Motor neuron (in vitro differentiated cells): ENCODE measurements at regions not wholly inside any gene's neighbourhood (a gene's known extent, or its start where the extent isn't known, plus 50 kb on each side); places are given as distances from the start of the nearest gene placed in this dataset.

Experiments
- ATAC-seq, 8 experiments: fragments of 200-7000 bp; cut with Tn5 transposase; replicated peaks in 6 of 8; 2 replicates each; pipeline ENCODE4 v1.8.0; 2021; ENCODE audit warnings: mild to moderate bottlenecking in 8 of 8, moderate library complexity in 8 of 8
- H3K27ac ChIP-seq, 2 donors: fragments of 250-450 bp; sonication (Bioruptor Pico); 2 replicates each; pipeline ENCODE4 v1.9.0; 2021; ENCODE audit warnings: antibody characterized with exemption in 2 of 2, mild to moderate bottlenecking in 2 of 2, moderate library complexity in 1 of 2
- H3K4me1 ChIP-seq, 2 donors: fragments of 250-450 bp; sonication (Bioruptor Pico); replicated peaks in 1 of 2; 2 replicates each; pipeline ENCODE4 v1.6.1; 2021; ENCODE audit warnings: antibody characterized with exemption in 2 of 2, mild to moderate bottlenecking in 2 of 2, moderate library complexity in 1 of 2
- H3K4me3 ChIP-seq, 5 donors: fragments of 250-450 bp; sonication (Bioruptor Pico); 2 replicates each; pipeline ENCODE4 v1.9.0; 2021; ENCODE audit warnings: antibody characterized with exemption in 5 of 5, mild to moderate bottlenecking in 5 of 5, moderate library complexity in 4 of 5
- WGBS, 10 experiments: fragments of 450-650 bp; shearing (Covaris generic); methylation state at CpG; one replicate each; pipeline ENCODE4 v1.0.0; 2022; 5-methylcytosine and 5-hydroxymethylcytosine counted together
- in situ Hi-C, 9 experiments: fragments of 400-800 bp; cut with MboI; loops; one replicate each; pipeline ENCODE4 v1.15.0; 2021; ENCODE audit warnings: low sequenced_read_pairs in 9 of 9, low pct_unique_long_range_greater_than_20kb in 2 of 9; ENCODE audit not compliant: unreplicated experiment in 9 of 9

DNA sequence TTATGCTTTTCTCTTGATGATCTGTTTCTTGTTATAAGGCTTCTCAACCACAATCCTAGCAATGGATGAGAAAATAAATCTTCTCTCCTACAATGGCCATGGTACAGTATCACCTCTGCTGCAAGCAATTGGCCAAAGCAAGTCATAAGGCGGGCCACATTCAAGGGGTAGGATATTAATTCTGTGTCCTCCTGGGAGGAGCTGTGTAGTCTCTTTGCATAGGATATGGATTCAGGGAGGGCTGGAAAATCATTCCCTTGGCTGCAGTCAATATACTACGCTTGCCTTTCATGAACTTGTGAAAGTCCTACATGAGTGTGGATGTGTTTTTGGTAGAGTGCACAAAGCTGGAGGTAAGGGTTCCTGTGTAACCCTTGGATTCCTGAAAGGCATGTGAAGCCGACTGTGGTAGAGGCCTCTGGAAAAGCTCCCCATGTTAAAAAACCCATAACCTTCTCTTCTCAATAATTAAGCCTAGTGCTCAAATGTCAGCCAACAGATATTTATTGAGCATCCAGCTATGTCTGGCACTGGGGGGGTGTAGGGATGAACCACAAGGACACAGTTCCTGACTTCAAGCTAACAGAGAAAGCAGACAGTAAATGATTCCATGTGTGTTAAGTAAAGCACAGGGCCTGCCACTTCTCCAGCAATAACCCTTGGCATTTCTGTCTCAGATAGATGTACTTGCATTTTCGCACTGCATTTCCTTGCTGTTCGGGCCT lies 147.6 kb upstream of the HS3ST3A1 start:
- in situ Hi-C loops = no loop called here
- ATAC-seq = peak in 2 of 8 experiments; percentile 81 to 87
- WGBS, 10 experiments = 33 to 100% (median 81%) methylated on average over 1 to 5 of the region's 5 CpGs; no CpG with 5 or more reads in 2 of the 10 experiments
- Histone ChIP-seq H3K27ac (no peak overlapping the region), H3K4me1 (peaks cover 6 to 11% of the 10 kb centered on the region in 2 donors), H3K4me3 (no peak overlapping the region)

DNA sequence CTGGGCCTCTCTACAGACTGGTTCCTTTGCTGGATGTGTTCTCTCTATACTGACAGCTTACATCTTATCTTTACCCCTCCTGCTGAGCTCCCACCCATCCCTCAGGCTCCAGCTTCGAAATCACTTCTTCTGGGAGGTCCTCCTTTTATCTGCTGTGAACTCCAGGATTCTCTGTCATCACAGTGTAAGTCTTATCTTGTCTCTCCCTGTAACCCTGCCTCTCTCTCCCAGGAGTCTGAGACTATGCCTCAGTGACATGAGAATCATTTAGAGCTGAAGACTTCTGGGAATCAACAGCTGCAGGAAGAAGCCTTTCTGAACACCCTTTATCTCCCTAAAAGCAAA lies 148.1 kb upstream of the HS3ST3A1 start:
- WGBS, 10 experiments = 0 to 80% (median 20%) methylated on average over 1 of the region's 1 CpG; no CpG with 5 or more reads in 7 of the 10 experiments
- ATAC-seq = no peak
- Histone ChIP-seq H3K27ac (no peak overlapping the region), H3K4me1 (peaks cover 6 to 11% of the 10 kb centered on the region in 2 donors), H3K4me3 (no peak overlapping the region)
- in situ Hi-C loops = no loop called here

DNA sequence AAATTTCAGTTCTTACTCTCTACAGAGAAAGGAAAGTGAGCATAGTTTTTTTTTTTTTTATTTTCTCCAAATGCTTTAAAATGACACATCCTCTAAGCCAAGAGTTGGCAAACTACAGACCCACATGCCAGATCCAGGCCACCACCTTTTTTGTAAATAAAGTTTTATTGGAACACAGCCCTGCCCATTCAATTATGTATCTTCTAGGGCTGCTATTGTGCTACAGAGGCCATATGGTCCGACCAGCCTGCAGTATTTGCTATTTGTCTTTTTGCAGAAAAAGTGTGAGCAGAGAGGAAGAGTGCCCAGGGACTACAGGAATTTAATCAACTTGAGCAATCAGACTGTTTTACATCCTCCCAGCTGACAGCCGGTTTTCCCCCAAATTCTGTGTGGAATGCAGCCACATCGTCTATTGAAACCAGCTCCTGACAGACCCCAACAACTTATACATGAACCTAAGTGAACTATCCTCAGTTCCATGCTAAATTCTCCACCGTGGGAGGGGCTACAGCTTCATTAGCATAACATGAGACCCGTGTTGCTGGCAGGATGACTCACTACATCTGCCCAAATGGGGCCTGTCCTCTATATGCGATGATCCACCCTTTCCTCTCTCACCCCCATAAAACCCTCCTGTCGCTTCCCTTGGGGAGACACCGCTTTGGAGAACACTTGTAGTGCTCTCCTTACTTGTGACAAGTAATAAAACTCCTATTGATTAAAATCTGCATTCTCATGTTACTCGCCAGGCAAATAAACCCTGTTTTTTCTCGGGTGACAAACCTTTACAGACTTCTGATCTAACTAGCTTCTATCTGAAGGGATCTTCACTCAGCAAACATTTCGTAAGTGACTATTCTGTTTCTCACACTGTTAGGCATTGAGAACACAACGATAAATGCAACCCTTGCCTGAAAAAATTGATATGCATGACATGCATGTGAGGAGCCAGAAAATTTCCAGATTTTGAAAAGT lies 149.4 kb upstream of the HS3ST3A1 start:
- 31 to 87% (median 66%) methylated on average over 3 to 10 of the region's 12 CpGs for WGBS, 10 experiments

DNA sequence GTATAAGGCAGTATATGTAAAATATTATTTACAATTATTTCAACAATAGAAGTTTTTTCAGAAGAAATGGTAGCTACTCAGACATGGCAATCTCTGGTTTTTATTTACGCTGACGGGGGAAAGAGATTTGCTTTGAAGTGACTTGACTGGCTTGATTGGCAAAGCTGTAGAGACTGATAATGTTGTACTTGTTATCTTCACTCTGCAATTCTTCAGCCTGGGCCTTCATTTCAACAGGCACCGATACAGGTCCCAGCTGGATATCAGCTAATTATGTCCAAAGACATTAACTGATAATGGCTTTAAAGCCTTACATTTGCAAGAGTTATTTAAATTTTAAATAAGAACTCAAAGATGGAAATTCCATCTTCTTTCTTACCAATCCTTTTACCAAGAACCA lies 151.4 kb upstream of the HS3ST3A1 start:
- Histone ChIP-seq H3K27ac (no peak overlapping the region), H3K4me1 (peaks cover 6 to 11% of the 10 kb centered on the region in 2 donors), H3K4me3 (no peak overlapping the region)
- WGBS, 10 experiments = 43 to 100% (median 90%) methylated on average over 1 to 3 of the region's 3 CpGs; no CpG with 5 or more reads in 1 of the 10 experiments
- in situ Hi-C loops = no loop called here
- ATAC-seq = no peak

More for the DNA sequence above, 149.4 kb upstream of the HS3ST3A1 start:
- Histone ChIP-seq H3K4me1 (peaks cover 6 to 11% of the 10 kb centered on the region in 2 donors), H3K4me3 (no peak overlapping the region), H3K27ac (peak overlapping the region in 1 of 2 donors; percentile 56)
- peak; percentile 69 to 98 (median 94) for ATAC-seq
- in situ Hi-C loops = no loop called here

DNA sequence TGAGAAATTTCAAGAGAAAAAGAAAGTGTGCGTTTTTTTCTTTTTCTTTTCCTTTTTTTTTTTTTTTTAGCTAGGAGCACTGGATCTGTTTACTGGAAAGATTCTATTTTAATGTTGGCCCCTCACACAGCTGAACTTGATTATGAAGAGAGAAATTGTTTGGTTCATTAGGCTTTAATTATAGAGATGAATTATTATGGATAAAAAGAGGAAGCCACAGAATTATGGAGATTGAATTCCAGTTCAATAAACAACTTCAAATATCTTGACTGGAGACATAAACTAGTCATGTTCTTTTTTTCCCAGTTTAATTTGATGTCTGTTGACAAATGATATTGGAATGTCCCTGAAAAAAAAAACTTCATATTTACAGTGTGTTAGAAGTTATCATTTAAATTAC lies 152.0 kb upstream of the HS3ST3A1 start:
- no peak for ATAC-seq
- no peak overlapping the region for H3K27ac ChIP-seq
- H3K4me1 ChIP-seq = peaks cover 6 to 11% of the 10 kb centered on the region in 2 donors
- 8 to 100% (median 83%) methylated on average over 1 of the region's 1 CpG; no CpG with 5 or more reads in 2 of the 10 experiments for WGBS, 10 experiments
- in situ Hi-C loops = no loop called here
- H3K4me3 ChIP-seq = no peak overlapping the region

DNA sequence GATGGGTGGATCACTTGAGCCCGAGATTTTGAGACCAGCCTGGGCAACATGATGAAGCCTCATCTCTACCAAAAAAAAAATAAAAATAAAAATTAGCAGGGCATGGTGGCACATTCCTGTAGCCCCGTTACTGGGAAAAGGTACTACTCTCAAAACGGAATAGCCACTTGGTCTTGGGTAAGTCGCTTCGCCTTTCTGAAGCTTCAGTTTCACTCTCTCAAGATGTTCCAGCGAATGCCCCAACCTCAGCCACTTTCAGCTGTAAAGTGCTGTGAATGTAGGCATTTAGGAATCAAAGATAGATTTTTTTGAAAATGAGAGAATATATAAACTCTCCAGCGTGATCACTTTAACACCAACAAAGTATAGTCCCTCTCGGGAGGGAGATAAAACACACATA lies 154.1 kb upstream of the HS3ST3A1 start:
- no peak overlapping the region for H3K4me3 ChIP-seq
- WGBS, 10 experiments = 91 to 100% (median 96%) methylated on average over 1 to 8 of the region's 8 CpGs
- ATAC-seq = no peak
- H3K27ac ChIP-seq = no peak overlapping the region
- H3K4me1 ChIP-seq = peaks cover 13 to 21% of the 10 kb centered on the region in 2 donors
- in situ Hi-C loops = no loop called here

DNA sequence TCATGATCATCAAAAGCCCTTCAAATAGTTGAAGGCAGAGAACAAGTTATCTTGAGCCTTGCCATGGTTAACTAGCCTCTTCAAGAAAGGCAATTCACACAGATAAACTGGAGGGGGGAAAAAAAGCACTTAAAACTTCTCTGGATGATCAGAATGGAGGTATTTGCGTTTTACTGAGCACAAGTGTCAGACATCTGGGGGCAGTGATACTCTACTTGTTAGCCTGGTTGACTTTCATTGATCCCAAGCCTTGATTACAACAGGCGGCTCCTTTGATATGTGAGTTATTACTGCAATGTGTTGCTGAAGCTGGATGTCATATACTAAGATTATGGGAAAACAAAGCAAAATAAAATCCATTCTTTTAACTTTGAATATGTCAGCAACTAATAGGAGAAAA lies 155.0 kb upstream of the HS3ST3A1 start:
- H3K27ac ChIP-seq = no peak overlapping the region
- in situ Hi-C loops = no loop called here
- peaks cover 13 to 24% of the 10 kb centered on the region in 2 donors for H3K4me1 ChIP-seq
- no peak overlapping the region for H3K4me3 ChIP-seq
- no peak for ATAC-seq
- 54 to 100% (median 88%) methylated on average over 1 to 2 of the region's 2 CpGs; no CpG with 5 or more reads in 1 of the 10 experiments for WGBS, 10 experiments

DNA sequence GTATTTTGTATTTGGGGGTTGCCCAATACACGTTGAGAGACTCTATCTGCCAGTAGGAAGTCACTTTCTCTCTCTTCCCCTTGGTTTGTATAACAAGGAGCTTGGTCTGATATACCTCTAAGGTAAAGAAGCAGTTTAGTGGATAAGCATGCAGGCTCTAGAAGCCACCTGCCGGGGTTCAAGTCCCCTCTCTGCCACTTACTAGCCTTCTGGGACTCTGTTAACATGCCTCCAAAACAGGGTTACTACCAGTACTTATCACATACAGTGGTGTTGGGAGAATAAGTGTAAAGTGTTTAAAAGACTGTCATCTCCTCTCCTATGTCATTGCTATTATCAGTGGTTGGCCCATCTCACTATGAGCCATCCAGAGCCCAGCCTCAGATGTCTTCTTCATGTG lies 156.1 kb upstream of the HS3ST3A1 start:
- in situ Hi-C loops = no loop called here
- WGBS, 10 experiments = 60 to 100% (median 80%) methylated on average over 1 to 2 of the region's 2 CpGs; no CpG with 5 or more reads in 3 of the 10 experiments
- Histone ChIP-seq H3K27ac (no peak overlapping the region), H3K4me1 (peaks cover 13 to 28% of the 10 kb centered on the region in 2 donors), H3K4me3 (no peak overlapping the region)
- no peak for ATAC-seq

DNA sequence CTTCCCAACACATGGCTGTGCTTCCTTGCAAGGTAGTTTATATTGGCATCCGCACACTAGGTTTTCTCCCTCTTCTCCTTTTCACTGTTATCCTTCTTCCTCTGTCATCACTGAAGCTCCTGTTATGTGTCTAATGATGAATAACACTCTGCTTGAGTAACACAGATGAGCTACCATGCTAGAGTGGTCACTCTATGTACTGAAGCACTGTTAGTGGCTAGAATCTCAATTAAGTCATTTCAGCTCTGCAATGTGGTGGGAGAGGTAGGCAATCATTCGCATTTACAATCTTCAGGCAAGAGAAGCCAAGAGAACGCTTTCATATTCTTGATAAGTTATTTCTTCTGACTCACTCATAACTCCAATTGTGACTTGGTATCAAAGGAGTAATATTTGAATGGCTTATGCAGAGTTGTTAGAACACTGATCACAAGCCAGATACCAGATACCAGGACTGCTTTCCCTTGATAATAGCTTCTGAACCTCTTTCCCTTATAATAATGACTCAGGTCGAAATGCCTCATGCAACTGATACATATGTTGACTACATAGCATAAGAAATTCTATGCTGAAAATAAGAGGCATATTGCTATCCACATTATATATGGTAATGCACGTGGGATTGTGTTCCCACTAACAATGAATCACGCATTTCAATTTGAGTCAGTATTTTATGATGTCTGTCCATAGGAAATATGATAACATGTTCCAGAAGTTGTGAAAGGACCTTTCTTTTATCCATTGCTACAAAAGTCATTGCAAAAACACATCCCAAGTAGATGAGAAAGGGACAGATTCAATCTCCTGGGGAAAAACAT lies 158.0 kb upstream of the HS3ST3A1 start:
- H3K27ac ChIP-seq = no peak overlapping the region
- in situ Hi-C loops = no loop called here
- H3K4me1 ChIP-seq = peaks cover 13 to 24% of the 10 kb centered on the region in 2 donors
- no peak overlapping the region for H3K4me3 ChIP-seq
- 6 to 89% (median 65%) methylated on average over 1 to 6 of the region's 6 CpGs; no CpG with 5 or more reads in 1 of the 10 experiments for WGBS, 10 experiments
- peak in 7 of 8 experiments; percentile 33 to 88 (median 57) for ATAC-seq

DNA sequence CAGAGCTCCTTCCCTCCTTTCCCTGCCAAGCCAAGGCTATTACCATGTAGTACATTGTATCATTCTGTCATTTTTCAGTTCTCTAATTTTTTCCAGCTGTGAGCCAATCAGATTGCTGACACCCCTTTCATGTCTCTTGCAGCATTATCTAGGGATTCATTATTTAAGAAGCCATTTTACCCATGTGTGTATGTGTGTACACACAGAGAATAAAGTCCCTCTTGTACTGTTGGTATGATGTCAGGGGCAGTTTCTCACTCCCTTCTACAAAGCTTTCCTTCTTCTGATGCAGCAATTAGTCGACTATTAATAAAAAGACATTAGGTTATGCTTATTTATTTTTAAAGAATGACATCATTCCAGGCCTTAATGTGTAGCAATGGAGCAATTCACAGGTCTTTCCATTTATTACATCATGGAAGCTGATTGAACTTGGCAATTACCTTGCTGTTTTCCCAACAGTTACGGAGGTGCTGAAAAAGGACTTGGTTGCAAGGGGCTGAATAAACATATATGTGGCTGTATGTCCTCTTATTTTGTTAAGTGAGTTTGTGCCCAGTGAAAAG lies 159.4 kb upstream of the HS3ST3A1 start:
- in situ Hi-C loops = no loop called here
- WGBS, 10 experiments = 52 to 100% (median 80%) methylated on average over 1 to 2 of the region's 2 CpGs; no CpG with 5 or more reads in 3 of the 10 experiments

DNA sequence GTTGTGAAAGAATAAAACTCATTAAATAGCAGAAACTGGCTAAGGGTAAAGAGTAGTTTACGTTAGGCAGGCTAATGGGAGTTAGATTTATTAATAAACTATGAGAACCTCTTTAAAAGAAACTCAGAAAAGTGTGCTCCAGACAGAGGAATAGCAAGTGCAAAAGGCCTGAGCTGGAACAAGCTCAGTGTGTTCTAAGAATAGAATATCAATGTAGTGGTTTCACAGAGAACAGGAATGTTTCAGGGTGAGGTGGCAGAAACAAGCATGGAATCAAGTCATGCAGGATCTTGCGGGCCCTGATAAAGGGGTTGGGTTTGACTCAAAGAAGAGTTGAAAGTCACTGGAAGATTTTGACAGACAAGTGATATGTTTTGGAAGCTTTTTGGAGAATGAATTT lies 164.0 kb upstream of the HS3ST3A1 start:
- Histone ChIP-seq H3K4me3 (no peak overlapping the region), H3K27ac (no peak overlapping the region), H3K4me1 (peaks cover 8 to 14% of the 10 kb centered on the region in 2 donors)
- ATAC-seq = no peak
- WGBS, 10 experiments = 29 to 100% (median 88%) methylated on average over 1 to 2 of the region's 2 CpGs; no CpG with 5 or more reads in 1 of the 10 experiments
- in situ Hi-C loops = no loop called here

More for the DNA sequence above, 159.4 kb upstream of the HS3ST3A1 start:
- ATAC-seq = peak in 5 of 8 experiments; percentile 88 to 96 (median 95)
- H3K27ac ChIP-seq = peak overlapping the region; percentile 39 to 72
- no peak overlapping the region for H3K4me3 ChIP-seq
- peaks cover 13 to 24% of the 10 kb centered on the region in 2 donors for H3K4me1 ChIP-seq

DNA sequence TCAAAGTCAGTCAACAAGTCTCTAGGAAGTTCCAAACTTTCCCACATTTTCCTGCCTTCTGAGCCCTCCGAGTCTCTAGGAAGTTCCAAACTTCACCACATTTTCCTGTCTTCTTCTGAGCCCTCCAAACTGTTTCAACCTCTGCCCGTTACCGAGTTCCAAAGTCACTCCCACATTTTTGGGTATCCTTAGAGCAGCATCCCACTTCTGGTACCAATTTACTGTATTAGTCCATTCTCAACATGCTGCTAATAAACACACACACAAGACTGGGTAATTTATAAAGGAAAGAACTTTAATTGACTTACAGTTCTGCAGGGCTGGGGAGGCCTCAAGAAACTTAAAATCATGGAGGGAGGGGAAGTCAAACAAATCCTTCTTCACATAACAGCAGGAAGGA lies 169.0 kb upstream of the HS3ST3A1 start:
- H3K4me1 ChIP-seq = no peaks in the 10 kb centered on the region
- no peak for ATAC-seq
- in situ Hi-C loops = no loop called here
- 0 to 100% (median 94%) methylated on average over 1 to 3 of the region's 3 CpGs; no CpG with 5 or more reads in 3 of the 10 experiments for WGBS, 10 experiments
- H3K4me3 ChIP-seq = no peak overlapping the region
- H3K27ac ChIP-seq = no peak overlapping the region
